CD4-positive, CD25-positive, alpha-beta regulatory T cell (primary cell): ENCODE measurements at regions not wholly inside any gene's neighbourhood (a gene's known extent, or its start where the extent isn't known, plus 50 kb on each side); places are given as distances from the start of the nearest gene placed in this dataset.

Experiments used
- ATAC-seq, 2 donors: fragments of 150-1000 bp; cut with Tn5 transposase; one replicate each; pipeline ENCODE4 v1.10.0; 2021; ENCODE audit warnings: low read depth in 2 of 2, moderate number of reproducible peaks in 2 of 2, moderate library complexity in 1 of 2
- DNase-seq, 3 donors: peaks; one replicate each; pipeline versions ENCODE4 v3.0.0 to v3.0.0-alpha.2; 2012 to 2022; ENCODE audit warnings: mixed read lengths in 1 of 3
- H3K27ac ChIP-seq: one replicate; pipeline ENCODE4 v1.7.0; 2013; ENCODE audit warnings: mild to moderate bottlenecking, low read length; ENCODE audit not compliant: insufficient read depth, poor library complexity, severe bottlenecking
- H3K27me3 ChIP-seq: one replicate; pipeline ENCODE4 v1.7.0; 2013; ENCODE audit warnings: low read length; ENCODE audit not compliant: control insufficient read depth, insufficient read depth
- H3K36me3 ChIP-seq: one replicate; pipeline ENCODE4 v1.7.0; 2013; ENCODE audit warnings: mild to moderate bottlenecking, low read length, moderate library complexity; ENCODE audit not compliant: control insufficient read depth, insufficient read depth
- H3K4me1 ChIP-seq: 2 replicates; pipeline ENCODE4 v1.7.0; 2013; ENCODE audit warnings: mild to moderate bottlenecking, low read length; ENCODE audit not compliant: insufficient read depth, control insufficient read depth, poor library complexity, severe bottlenecking
- H3K4me3 ChIP-seq: one replicate; pipeline ENCODE4 v1.7.0; 2013; ENCODE audit warnings: low read depth, mild to moderate bottlenecking, low read length, moderate library complexity
- H3K9me3 ChIP-seq, 2 experiments: 1 replicate in 1 of 2; 2 replicates in 1 of 2; pipeline ENCODE4 v1.7.0; 2013; ENCODE audit warnings: low read length in 2 of 2, mild to moderate bottlenecking in 1 of 2, moderate library complexity in 1 of 2; ENCODE audit not compliant: control insufficient read depth in 2 of 2
- H3K27ac Mint-ChIP-seq, 3 donors: one replicate each; pipeline ENCODE4 v1.8.0; 2020 to 2022; ENCODE audit warnings: mild to moderate bottlenecking in 3 of 3, mixed read lengths in 3 of 3, moderate library complexity in 2 of 3
- H3K27me3 Mint-ChIP-seq: one replicate; pipeline ENCODE4 v1.8.0; 2022; ENCODE audit warnings: mild to moderate bottlenecking, mixed read lengths
- H3K36me3 Mint-ChIP-seq: one replicate; pipeline ENCODE4 v1.8.0; 2020; ENCODE audit warnings: mixed read lengths
- H3K4me1 Mint-ChIP-seq, 4 donors: one replicate each; pipeline ENCODE4 v1.8.0; 2020 to 2022; ENCODE audit warnings: mixed read lengths in 4 of 4, mild to moderate bottlenecking in 1 of 4
- H3K4me3 Mint-ChIP-seq, 4 donors: one replicate each; pipeline ENCODE4 v1.8.0; 2020 to 2022; ENCODE audit warnings: mild to moderate bottlenecking in 4 of 4, mixed read lengths in 4 of 4, moderate library complexity in 3 of 4
- H3K9me3 Mint-ChIP-seq, 7 donors: one replicate each; pipeline ENCODE4 v1.8.0; 2020 to 2022; ENCODE audit warnings: mixed read lengths in 7 of 7, mild to moderate bottlenecking in 3 of 7, moderate library complexity in 2 of 7

- no peak overlapping the region for H3K4me3 ChIP-seq
- no peaks in the 10 kb centered on the region for H3K36me3 ChIP-seq
- no peak for DNase-seq
- H3K9me3 ChIP-seq, result no peaks in the 10 kb centered on the region
- H3K27me3 ChIP-seq, result no peaks in the 10 kb centered on the region
- peaks cover 0 to 3% (median 0%) of the 10 kb centered on the region in 7 donors for H3K9me3 Mint-ChIP-seq
- H3K27ac ChIP-seq, result no peak overlapping the region
- no peak overlapping the region for H3K27ac Mint-ChIP-seq
- ATAC-seq, result no peak
- no peak overlapping the region for H3K4me3 Mint-ChIP-seq
- H3K36me3 Mint-ChIP-seq, result no peaks in the 10 kb centered on the region
- H3K4me1 Mint-ChIP-seq, result no peaks in the 10 kb centered on the region
- no peaks in the 10 kb centered on the region for H3K4me1 ChIP-seq
- no peaks in the 10 kb centered on the region for H3K27me3 Mint-ChIP-seq
Measured at GRCh38 chr7:84277628-84278224, 83.1 kb upstream of the SEMA3A start.

- Histone ChIP-seq H3K9me3 (no peaks in the 10 kb centered on the region), H3K4me3 (no peak overlapping the region), H3K4me1 (no peaks in the 10 kb centered on the region), H3K27me3 (no peaks in the 10 kb centered on the region), H3K27ac (no peak overlapping the region), H3K36me3 (no peaks in the 10 kb centered on the region)
- Mint-ChIP-seq H3K4me1 (no peaks in the 10 kb centered on the region), H3K4me3 (no peak overlapping the region), H3K27me3 (no peaks in the 10 kb centered on the region), H3K36me3 (no peaks in the 10 kb centered on the region), H3K27ac (no peak overlapping the region), H3K9me3 (peaks cover 0 to 3% (median 0%) of the 10 kb centered on the region in 7 donors)
- DNase-seq (no peak), ATAC-seq (no peak)
Measured at GRCh38 chr7:84274029-84274638, 79.5 kb upstream of the SEMA3A start.

GRCh38 chr7:84271543-84271942 is 77.0 kb upstream of the SEMA3A start:
- H3K27me3 ChIP-seq, result no peaks in the 10 kb centered on the region
- no peaks in the 10 kb centered on the region for H3K4me1 Mint-ChIP-seq

GRCh38 chr7:84264396-84264795 is 69.8 kb upstream of the SEMA3A start:
- Mint-ChIP-seq H3K9me3 (peaks cover 0 to 5% (median 0%) of the 10 kb centered on the region in 7 donors), H3K36me3 (no peaks in the 10 kb centered on the region), H3K27me3 (no peaks in the 10 kb centered on the region), H3K4me3 (no peak overlapping the region), H3K4me1 (no peaks in the 10 kb centered on the region), H3K27ac (no peak overlapping the region)
- Histone ChIP-seq H3K27me3 (no peaks in the 10 kb centered on the region), H3K4me3 (no peak overlapping the region), H3K4me1 (no peaks in the 10 kb centered on the region), H3K36me3 (no peaks in the 10 kb centered on the region), H3K27ac (no peak overlapping the region), H3K9me3 (no peaks in the 10 kb centered on the region)
- DNase-seq, result no peak
- no peak for ATAC-seq

More at GRCh38 chr7:84271543-84271942, 77.0 kb upstream of the SEMA3A start:
- ATAC-seq (no peak), DNase-seq (no peak)
- Mint-ChIP-seq H3K36me3 (no peaks in the 10 kb centered on the region), H3K27ac (no peak overlapping the region), H3K9me3 (peaks cover 0 to 2% (median 0%) of the 10 kb centered on the region in 7 donors), H3K27me3 (no peaks in the 10 kb centered on the region), H3K4me3 (no peak overlapping the region)
- no peaks in the 10 kb centered on the region for H3K9me3 ChIP-seq
- no peak overlapping the region for H3K27ac ChIP-seq
- no peaks in the 10 kb centered on the region for H3K4me1 ChIP-seq
- H3K36me3 ChIP-seq, result no peaks in the 10 kb centered on the region
- no peak overlapping the region for H3K4me3 ChIP-seq

- no peaks in the 10 kb centered on the region for H3K27me3 ChIP-seq
- DNase-seq (no peak), ATAC-seq (no peak)
- Mint-ChIP-seq H3K4me3 (no peak overlapping the region), H3K9me3 (peaks cover 0 to 9% (median 0%) of the 10 kb centered on the region in 7 donors), H3K36me3 (no peaks in the 10 kb centered on the region), H3K4me1 (no peaks in the 10 kb centered on the region), H3K27me3 (no peaks in the 10 kb centered on the region), H3K27ac (no peak overlapping the region)
- H3K9me3 ChIP-seq, result no peaks in the 10 kb centered on the region
- no peaks in the 10 kb centered on the region for H3K36me3 ChIP-seq
- no peaks in the 10 kb centered on the region for H3K4me1 ChIP-seq
- no peak overlapping the region for H3K27ac ChIP-seq
- no peak overlapping the region for H3K4me3 ChIP-seq
Measured at GRCh38 chr7:84263106-84263505, 68.5 kb upstream of the SEMA3A start.

GRCh38 chr7:84261509-84261908 is 66.9 kb upstream of the SEMA3A start:
- H3K4me1 Mint-ChIP-seq, result peaks cover 0 to 6% (median 0%) of the 10 kb centered on the region in 4 donors
- Histone ChIP-seq H3K27me3 (no peaks in the 10 kb centered on the region), H3K27ac (no peak overlapping the region), H3K4me3 (no peak overlapping the region), H3K9me3 (no peaks in the 10 kb centered on the region), H3K36me3 (no peaks in the 10 kb centered on the region), H3K4me1 (no peaks in the 10 kb centered on the region)
- ATAC-seq (no peak), DNase-seq (no peak)
- no peaks in the 10 kb centered on the region for H3K27me3 Mint-ChIP-seq
- H3K4me3 Mint-ChIP-seq, result no peak overlapping the region
- H3K27ac Mint-ChIP-seq, result no peak overlapping the region
- H3K9me3 Mint-ChIP-seq, result peaks cover 0 to 9% (median 0%) of the 10 kb centered on the region in 7 donors
- H3K36me3 Mint-ChIP-seq, result no peaks in the 10 kb centered on the region

- no peak for ATAC-seq
- no peaks in the 10 kb centered on the region for H3K27me3 Mint-ChIP-seq
- Histone ChIP-seq H3K4me1 (no peaks in the 10 kb centered on the region), H3K36me3 (no peaks in the 10 kb centered on the region), H3K9me3 (no peaks in the 10 kb centered on the region), H3K27ac (no peak overlapping the region), H3K27me3 (no peaks in the 10 kb centered on the region), H3K4me3 (no peak overlapping the region)
- H3K36me3 Mint-ChIP-seq, result no peaks in the 10 kb centered on the region
- peaks cover 0 to 10% (median 0%) of the 10 kb centered on the region in 7 donors for H3K9me3 Mint-ChIP-seq
- no peak overlapping the region for H3K27ac Mint-ChIP-seq
- no peak overlapping the region for H3K4me3 Mint-ChIP-seq
- H3K4me1 Mint-ChIP-seq, result peaks cover 0 to 6% (median 0%) of the 10 kb centered on the region in 4 donors
- no peak for DNase-seq
Measured at GRCh38 chr7:84258628-84259027, 64.0 kb upstream of the SEMA3A start.

GRCh38 chr7:84256571-84256971 is 62.0 kb upstream of the SEMA3A start:
- ATAC-seq (no peak), DNase-seq (no peak)
- Mint-ChIP-seq H3K9me3 (peaks cover 0 to 9% (median 0%) of the 10 kb centered on the region in 7 donors), H3K4me1 (peaks cover 0 to 6% (median 0%) of the 10 kb centered on the region in 4 donors), H3K27me3 (no peaks in the 10 kb centered on the region), H3K36me3 (no peaks in the 10 kb centered on the region), H3K27ac (no peak overlapping the region), H3K4me3 (no peak overlapping the region)
- Histone ChIP-seq H3K36me3 (no peaks in the 10 kb centered on the region), H3K4me3 (no peak overlapping the region), H3K27ac (no peak overlapping the region), H3K4me1 (no peaks in the 10 kb centered on the region), H3K27me3 (no peaks in the 10 kb centered on the region), H3K9me3 (no peaks in the 10 kb centered on the region)
